ENCODE measurements at regions not wholly inside any gene's neighbourhood (a gene's known extent, or its start where the extent isn't known, plus 50 kb on each side); places are given as distances from the start of the nearest gene placed in this dataset.

GRCh38 chr1:13930151-13930550 is 230.2 kb downstream of the PRDM2 start:
- H3K27ac ChIP-seq (ENCODE audit: low read depth in 1 of 2, low read length in 2 of 2): no peak overlapping the region
- TF ChIP-seq CTCF (IDR thresholded peaks at IDR 0.05): peak; percentile 29
- Mint-ChIP-seq H3K36me3 (no peaks in the 10 kb centered on the region), H3K27ac (no peak overlapping the region), H3K27me3 (ENCODE audit: low read depth in 3 of 3) (peaks cover 0 to 4% (median 3%) of the 10 kb centered on the region in 3 donors), H3K4me3 (no peak overlapping the region), H3K4me1 (no peaks in the 10 kb centered on the region), H3K9me3 (peaks cover 0 to 5% (median 0%) of the 10 kb centered on the region in 7 donors)
- no peak overlapping the region for H2AFZ ChIP-seq (ENCODE audit: insufficient read depth, low read depth, low read length, poor library complexity, severe bottlenecking)
- no peaks in the 10 kb centered on the region for H3K36me3 ChIP-seq (replicated peaks in 1 of 2; ENCODE audit: control insufficient read depth in 1 of 2, insufficient read depth in 2 of 2, low read length in 2 of 2)
- intact Hi-C loops (cut with micrococcal nuclease): no loop called here
- no peaks in the 10 kb centered on the region for H3K9me3 ChIP-seq (replicated peaks in 1 of 2; ENCODE audit: control insufficient read depth in 1 of 2, insufficient read depth in 1 of 2, low read length in 2 of 2)
- DNase-seq: no peak
- no peak overlapping the region for H3K4me2 ChIP-seq (replicated peaks; ENCODE audit: extremely low read depth, low read length, poor library complexity, severe bottlenecking)
- no peaks in the 10 kb centered on the region for H3K79me2 ChIP-seq (ENCODE audit: insufficient read depth, low read length)
- H3K4me3 ChIP-seq (replicated peaks in 1 of 3; ENCODE audit: low read depth in 2 of 3, low read length in 3 of 3): no peak overlapping the region
- H3K27me3 ChIP-seq (ENCODE audit: control insufficient read depth in 2 of 2, insufficient read depth in 2 of 2, low read length in 2 of 2): no peaks in the 10 kb centered on the region
- WGBS (ENCODE audit: insufficient coverage): 39% methylated on average over 2 of the region's 3 CpGs
- no peak overlapping the region for H3K9ac ChIP-seq (ENCODE audit: insufficient read depth, low read length, poor library complexity, severe bottlenecking)
- H4K20me1 ChIP-seq (ENCODE audit: insufficient read depth, low read length): no peaks in the 10 kb centered on the region
- no peaks in the 10 kb centered on the region for H3K4me1 ChIP-seq (ENCODE audit: control insufficient read depth in 1 of 2, insufficient read depth in 2 of 2, low read length in 2 of 2)

- Histone ChIP-seq H3K27ac (ENCODE audit: low read depth in 1 of 2, low read length in 2 of 2) (no peak overlapping the region), H2AFZ (ENCODE audit: insufficient read depth, low read depth, low read length, poor library complexity, severe bottlenecking) (no peak overlapping the region), H3K4me1 (ENCODE audit: control insufficient read depth in 1 of 2, insufficient read depth in 2 of 2, low read length in 2 of 2) (no peaks in the 10 kb centered on the region), H3K9ac (ENCODE audit: insufficient read depth, low read length, poor library complexity, severe bottlenecking) (no peak overlapping the region), H3K79me2 (ENCODE audit: insufficient read depth, low read length) (no peaks in the 10 kb centered on the region), H4K20me1 (ENCODE audit: insufficient read depth, low read length) (no peaks in the 10 kb centered on the region), H3K9me3 (replicated peaks in 1 of 2; ENCODE audit: control insufficient read depth in 1 of 2, insufficient read depth in 1 of 2, low read length in 2 of 2) (no peaks in the 10 kb centered on the region), H3K4me2 (replicated peaks; ENCODE audit: extremely low read depth, low read length, poor library complexity, severe bottlenecking) (no peak overlapping the region), H3K27me3 (ENCODE audit: control insufficient read depth in 2 of 2, insufficient read depth in 2 of 2, low read length in 2 of 2) (no peaks in the 10 kb centered on the region), H3K4me3 (replicated peaks in 1 of 3; ENCODE audit: low read depth in 2 of 3, low read length in 3 of 3) (no peak overlapping the region), H3K36me3 (replicated peaks in 1 of 2; ENCODE audit: control insufficient read depth in 1 of 2, insufficient read depth in 2 of 2, low read length in 2 of 2) (no peaks in the 10 kb centered on the region)
- Mint-ChIP-seq H3K36me3 (no peaks in the 10 kb centered on the region), H3K9me3 (peaks cover 0 to 2% (median 0%) of the 10 kb centered on the region in 7 donors), H3K27me3 (ENCODE audit: low read depth in 3 of 3) (peaks cover 0 to 4% (median 3%) of the 10 kb centered on the region in 3 donors), H3K4me1 (no peaks in the 10 kb centered on the region), H3K27ac (no peak overlapping the region), H3K4me3 (no peak overlapping the region)
- 70% methylated on average over 2 of the region's 3 CpGs for WGBS (ENCODE audit: insufficient coverage)
- no peak for TF ChIP-seq CTCF (IDR thresholded peaks at IDR 0.05)
- DNase-seq: no peak
- intact Hi-C loops (cut with micrococcal nuclease): no loop called here
Measured at GRCh38 chr1:13931226-13931625, 231.2 kb downstream of the PRDM2 start.
